GM23338 (cell line): ENCODE measurements at regions not wholly inside any gene's neighbourhood (a gene's known extent, or its start where the extent isn't known, plus 50 kb on each side); places are given as distances from the start of the nearest gene placed in this dataset.

Source experiments
- ATAC-seq: fragments of 200-7000 bp; cut with Tn5 transposase; 3 replicates; pipeline ENCODE4 v1.9.1; 2020
- DNase-seq: peaks from one replicate; pipeline ENCODE4 v3.0.0-alpha.2; 2015; ENCODE audit warnings: low spot score
- H2AFZ ChIP-seq: fragments of 200-600 bp; sonication (generic); 2 replicates; pipeline ENCODE4 v1.8.0; 2016; ENCODE audit warnings: antibody characterized with exemption, mild to moderate bottlenecking, moderate library complexity
- H3F3A ChIP-seq: fragments of 200-600 bp; sonication (generic); replicated peaks from 2 replicates; pipeline ENCODE4 v1.8.0; 2017; ENCODE audit warnings: antibody characterized with exemption, mixed run types, low read depth
- H3K27ac ChIP-seq: fragments of 200-600 bp; sonication (generic); 2 replicates; pipeline ENCODE4 v1.6.1; 2016; ENCODE audit warnings: low read depth
- H3K27me3 ChIP-seq: fragments of 200-600 bp; sonication (generic); 2 replicates; pipeline ENCODE4 v1.8.0; 2016; ENCODE audit warnings: mild to moderate bottlenecking, mixed run types, moderate library complexity; ENCODE audit not compliant: insufficient read depth
- H3K36me3 ChIP-seq: fragments of 200-600 bp; sonication (generic); 2 replicates; pipeline ENCODE4 v1.8.0; 2016; ENCODE audit warnings: mild to moderate bottlenecking; ENCODE audit not compliant: insufficient read depth
- H3K4me1 ChIP-seq: fragments of 200-600 bp; sonication (generic); 2 replicates; pipeline ENCODE4 v1.8.0; 2016; ENCODE audit warnings: mild to moderate bottlenecking, moderate library complexity; ENCODE audit not compliant: insufficient read depth
- H3K4me2 ChIP-seq: fragments of 200-600 bp; sonication (generic); 2 replicates; pipeline ENCODE4 v1.7.1; 2017; ENCODE audit warnings: mixed run types
- H3K4me3 ChIP-seq: fragments of 200-600 bp; sonication (generic); 2 replicates; pipeline ENCODE4 v1.6.1; 2016; ENCODE audit warnings: mixed run types
- H3K79me2 ChIP-seq: fragments of 200-600 bp; sonication (generic); replicated peaks from 2 replicates; pipeline ENCODE4 v1.8.0; 2017; ENCODE audit warnings: mild to moderate bottlenecking; ENCODE audit not compliant: insufficient read depth
- H3K9me2 ChIP-seq: fragments of 200-600 bp; sonication (generic); 2 replicates; pipeline ENCODE4 v1.8.0; 2017; ENCODE audit not compliant: insufficient read depth
- H4K20me1 ChIP-seq: fragments of 200-600 bp; sonication (generic); replicated peaks from 2 replicates; pipeline ENCODE4 v1.8.0; 2017; ENCODE audit warnings: mild to moderate bottlenecking; ENCODE audit not compliant: insufficient read depth
- H3K27ac Mint-ChIP-seq: 2 replicates; pipeline ENCODE4 v1.8.0; 2020; ENCODE audit warnings: inconsistent platforms, mild to moderate bottlenecking, moderate library complexity, mixed read lengths
- H3K27me3 Mint-ChIP-seq: 3 replicates; pipeline ENCODE4 v1.8.0; 2022; ENCODE audit warnings: low read depth, mild to moderate bottlenecking, moderate library complexity, mixed read lengths, inconsistent platforms; ENCODE audit not compliant: insufficient read depth, poor library complexity
- H3K36me3 Mint-ChIP-seq: 3 replicates; pipeline ENCODE4 v1.8.0; 2021; ENCODE audit warnings: low read depth, mild to moderate bottlenecking, inconsistent platforms, moderate library complexity, mixed read lengths
- H3K4me1 Mint-ChIP-seq: 3 replicates; pipeline ENCODE4 v1.8.0; 2020; ENCODE audit warnings: mild to moderate bottlenecking, inconsistent platforms, mixed read lengths
- H3K4me3 Mint-ChIP-seq: 3 replicates; pipeline ENCODE4 v1.8.0; 2021; ENCODE audit warnings: moderate library complexity, mild to moderate bottlenecking, inconsistent platforms, mixed read lengths
- H3K9me3 Mint-ChIP-seq: 3 replicates; pipeline ENCODE4 v1.8.0; 2020; ENCODE audit warnings: moderate library complexity, mild to moderate bottlenecking, inconsistent platforms, mixed read lengths
- CREB1 ChIP-seq: fragments of 250-450 bp; sonication (Bioruptor Pico); IDR thresholded peaks from 2 replicates; pipeline ENCODE4 v1.5.0; 2020; ENCODE audit warnings: low read depth, mild to moderate bottlenecking, moderate library complexity
- CTCF ChIP-seq, 2 experiments: fragments of 200-600 bp in 1 of 2; sonication (generic) in 1 of 2; conservative IDR thresholded peaks; 2 replicates each; pipeline versions ENCODE4 v1.5.1 to v1.6.1; 2016 to 2017; ENCODE audit warnings: antibody characterized with exemption in 2 of 2, low read depth in 2 of 2, mild to moderate bottlenecking in 2 of 2, moderate library complexity in 1 of 2
- ETS1 ChIP-seq: IDR thresholded peaks from 2 replicates; pipeline ENCODE4 v1.6.1; 2016; ENCODE audit warnings: antibody characterized with exemption
- EZH2 ChIP-seq: fragments of 200-600 bp; sonication (generic); IDR thresholded peaks from one replicate; pipeline ENCODE4 v1.8.0; 2017; ENCODE audit warnings: antibody characterized with exemption, mild to moderate bottlenecking, low read depth; ENCODE audit not compliant: unreplicated experiment
- EZH2phosphoT487 ChIP-seq: fragments of 200-600 bp; sonication (generic); IDR thresholded peaks from one replicate; pipeline ENCODE4 v1.8.1; 2018; ENCODE audit warnings: antibody characterized with exemption; ENCODE audit not compliant: unreplicated experiment
- JUNB ChIP-seq: IDR thresholded peaks from one replicate; pipeline ENCODE4 v1.6.1; 2016; ENCODE audit warnings: antibody characterized with exemption; ENCODE audit not compliant: unreplicated experiment
- NANOG ChIP-seq: IDR thresholded peaks from 2 replicates; pipeline ENCODE4 v1.6.1; 2016; ENCODE audit warnings: antibody characterized with exemption, borderline replicate concordance
- POLR2AphosphoS5 ChIP-seq: IDR thresholded peaks from 2 replicates; pipeline ENCODE4 v1.6.1; 2016; ENCODE audit warnings: antibody characterized with exemption, low read depth
- REST ChIP-seq: IDR thresholded peaks from one replicate; pipeline ENCODE4 v1.6.1; 2018; ENCODE audit warnings: antibody characterized with exemption; ENCODE audit not compliant: unreplicated experiment
- STAT1 ChIP-seq: IDR thresholded peaks from one replicate; pipeline ENCODE4 v1.6.1; 2016; ENCODE audit warnings: antibody characterized with exemption; ENCODE audit not compliant: unreplicated experiment
- ZNF114 ChIP-seq: fragments of 250-450 bp; sonication (Bioruptor Pico); IDR thresholded peaks from 2 replicates; pipeline ENCODE4 v1.5.0; 2020; ENCODE audit warnings: mild to moderate bottlenecking, moderate library complexity
- ZNF331 ChIP-seq: fragments of 250-450 bp; sonication (Bioruptor Pico); IDR thresholded peaks from 2 replicates; pipeline ENCODE4 v1.5.0; 2020; ENCODE audit warnings: low read depth, mild to moderate bottlenecking, moderate library complexity
- TF ChIP-seq, protein P1 (sequence below): fragments of 250-450 bp; sonication (Bioruptor Pico); IDR thresholded peaks from 2 replicates; pipeline ENCODE4 v1.5.0; 2020; ENCODE audit warnings: mild to moderate bottlenecking, moderate library complexity

- no peak for TF ChIP-seq NANOG
- TF ChIP-seq, protein P1, sequence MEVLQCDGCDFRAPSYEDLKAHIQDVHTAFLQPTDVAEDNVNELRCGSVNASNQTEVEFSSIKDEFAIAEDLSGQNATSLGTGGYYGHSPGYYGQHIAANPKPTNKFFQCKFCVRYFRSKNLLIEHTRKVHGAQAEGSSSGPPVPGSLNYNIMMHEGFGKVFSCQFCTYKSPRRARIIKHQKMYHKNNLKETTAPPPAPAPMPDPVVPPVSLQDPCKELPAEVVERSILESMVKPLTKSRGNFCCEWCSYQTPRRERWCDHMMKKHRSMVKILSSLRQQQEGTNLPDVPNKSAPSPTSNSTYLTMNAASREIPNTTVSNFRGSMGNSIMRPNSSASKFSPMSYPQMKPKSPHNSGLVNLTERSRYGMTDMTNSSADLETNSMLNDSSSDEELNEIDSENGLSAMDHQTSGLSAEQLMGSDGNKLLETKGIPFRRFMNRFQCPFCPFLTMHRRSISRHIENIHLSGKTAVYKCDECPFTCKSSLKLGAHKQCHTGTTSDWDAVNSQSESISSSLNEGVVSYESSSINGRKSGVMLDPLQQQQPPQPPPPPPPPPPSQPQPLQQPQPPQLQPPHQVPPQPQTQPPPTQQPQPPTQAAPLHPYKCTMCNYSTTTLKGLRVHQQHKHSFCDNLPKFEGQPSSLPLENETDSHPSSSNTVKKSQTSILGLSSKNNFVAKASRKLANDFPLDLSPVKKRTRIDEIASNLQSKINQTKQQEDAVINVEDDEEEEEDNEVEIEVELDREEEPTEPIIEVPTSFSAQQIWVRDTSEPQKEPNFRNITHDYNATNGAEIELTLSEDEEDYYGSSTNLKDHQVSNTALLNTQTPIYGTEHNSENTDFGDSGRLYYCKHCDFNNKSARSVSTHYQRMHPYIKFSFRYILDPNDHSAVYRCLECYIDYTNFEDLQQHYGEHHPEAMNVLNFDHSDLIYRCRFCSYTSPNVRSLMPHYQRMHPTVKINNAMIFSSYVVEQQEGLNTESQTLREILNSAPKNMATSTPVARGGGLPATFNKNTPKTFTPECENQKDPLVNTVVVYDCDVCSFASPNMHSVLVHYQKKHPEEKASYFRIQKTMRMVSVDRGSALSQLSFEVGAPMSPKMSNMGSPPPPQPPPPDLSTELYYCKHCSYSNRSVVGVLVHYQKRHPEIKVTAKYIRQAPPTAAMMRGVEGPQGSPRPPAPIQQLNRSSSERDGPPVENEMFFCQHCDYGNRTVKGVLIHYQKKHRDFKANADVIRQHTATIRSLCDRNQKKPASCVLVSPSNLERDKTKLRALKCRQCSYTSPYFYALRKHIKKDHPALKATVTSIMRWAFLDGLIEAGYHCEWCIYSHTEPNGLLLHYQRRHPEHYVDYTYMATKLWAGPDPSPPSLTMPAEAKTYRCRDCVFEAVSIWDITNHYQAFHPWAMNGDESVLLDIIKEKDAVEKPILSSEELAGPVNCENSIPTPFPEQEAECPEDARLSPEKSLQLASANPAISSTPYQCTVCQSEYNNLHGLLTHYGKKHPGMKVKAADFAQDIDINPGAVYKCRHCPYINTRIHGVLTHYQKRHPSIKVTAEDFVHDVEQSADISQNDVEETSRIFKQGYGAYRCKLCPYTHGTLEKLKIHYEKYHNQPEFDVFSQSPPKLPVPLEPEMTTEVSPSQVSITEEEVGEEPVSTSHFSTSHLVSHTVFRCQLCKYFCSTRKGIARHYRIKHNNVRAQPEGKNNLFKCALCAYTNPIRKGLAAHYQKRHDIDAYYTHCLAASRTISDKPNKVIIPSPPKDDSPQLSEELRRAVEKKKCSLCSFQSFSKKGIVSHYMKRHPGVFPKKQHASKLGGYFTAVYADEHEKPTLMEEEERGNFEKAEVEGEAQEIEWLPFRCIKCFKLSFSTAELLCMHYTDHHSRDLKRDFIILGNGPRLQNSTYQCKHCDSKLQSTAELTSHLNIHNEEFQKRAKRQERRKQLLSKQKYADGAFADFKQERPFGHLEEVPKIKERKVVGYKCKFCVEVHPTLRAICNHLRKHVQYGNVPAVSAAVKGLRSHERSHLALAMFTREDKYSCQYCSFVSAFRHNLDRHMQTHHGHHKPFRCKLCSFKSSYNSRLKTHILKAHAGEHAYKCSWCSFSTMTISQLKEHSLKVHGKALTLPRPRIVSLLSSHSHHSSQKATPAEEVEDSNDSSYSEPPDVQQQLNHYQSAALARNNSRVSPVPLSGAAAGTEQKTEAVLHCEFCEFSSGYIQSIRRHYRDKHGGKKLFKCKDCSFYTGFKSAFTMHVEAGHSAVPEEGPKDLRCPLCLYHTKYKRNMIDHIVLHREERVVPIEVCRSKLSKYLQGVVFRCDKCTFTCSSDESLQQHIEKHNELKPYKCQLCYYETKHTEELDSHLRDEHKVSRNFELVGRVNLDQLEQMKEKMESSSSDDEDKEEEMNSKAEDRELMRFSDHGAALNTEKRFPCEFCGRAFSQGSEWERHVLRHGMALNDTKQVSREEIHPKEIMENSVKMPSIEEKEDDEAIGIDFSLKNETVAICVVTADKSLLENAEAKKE = no peak
- no peak for TF ChIP-seq EZH2
- no peak for TF ChIP-seq ZNF114
- TF ChIP-seq REST = no peak
- no peak for TF ChIP-seq CTCF (conservative IDR thresholded peaks at IDR 0.05; ENCODE audit: low read depth in 2 of 2)
- no peak for TF ChIP-seq ZNF331
- no peak for TF ChIP-seq POLR2AphosphoS5
- TF ChIP-seq EZH2phosphoT487 = no peak
- TF ChIP-seq CREB1 (CRISPR knock-in tag) = no peak
- TF ChIP-seq STAT1 = no peak
- TF ChIP-seq JUNB = no peak
- TF ChIP-seq ETS1 = no peak
- Mint-ChIP-seq H3K27me3 (peaks cover 14% of the 10 kb centered on the region), H3K36me3 (no peaks in the 10 kb centered on the region), H3K4me1 (peaks cover 3% of the 10 kb centered on the region; the same call in 1 of the 3 replicates), H3K27ac (no peak overlapping the region), H3K4me3 (no peak overlapping the region), H3K9me3 (no peaks in the 10 kb centered on the region)
- H4K20me1 ChIP-seq = no peaks in the 10 kb centered on the region
- no peak overlapping the region for H2AFZ ChIP-seq
- peak; percentile 23; the same call in 2 of the 3 replicates for ATAC-seq
- H3K27me3 ChIP-seq = no peaks in the 10 kb centered on the region
- H3K79me2 ChIP-seq = no peaks in the 10 kb centered on the region
- H3K9me2 ChIP-seq = no peaks in the 10 kb centered on the region
- no peaks in the 10 kb centered on the region for H3K4me1 ChIP-seq
- H3K4me2 ChIP-seq = no peak overlapping the region
- no peak overlapping the region for H3K4me3 ChIP-seq
- no peak overlapping the region for H3K27ac ChIP-seq
- DNase-seq = no peak
- H3K36me3 ChIP-seq = no peaks in the 10 kb centered on the region
- no peaks in the 10 kb centered on the region for H3F3A ChIP-seq
These were observed 103.5 kb downstream of the MICALL2 start for GRCh38 chr7:1355568-1356340.
